H1 (cell line): ENCODE measurements at regions not wholly inside any gene's neighbourhood (a gene's known extent, or its start where the extent isn't known, plus 50 kb on each side); places are given as distances from the start of the nearest gene placed in this dataset.

ENCODE experiments used
- CTCF ChIA-PET: fragments of 300-600 bp; sonication (Branson Sonifier 250); formaldehyde crosslinking; loops from one replicate; lab custom pipeline; 2021; ENCODE audit not compliant: partially characterized antibody; lab: Charles Lee
- POLR2A ChIA-PET: fragments of 300-600 bp; sonication (Branson Sonifier 250); formaldehyde crosslinking; loops from one replicate; lab custom pipeline; 2021; ENCODE audit warnings: inconsistent platforms; ENCODE audit not compliant: partially characterized antibody; lab: Charles Lee
- DNase-seq, 2 experiments: peaks; one replicate each; pipeline versions ENCODE4 v3.0.0 to v3.0.0-alpha.2; 2010 to 2022; ENCODE audit warnings: low spot score in 2 of 2, low read depth in 1 of 2, mixed read lengths in 1 of 2
- FAIRE-seq: peaks from 2 replicates; lab custom pipeline; 2011; peaks lifted over from hg19 to GRCh38; lab: Jason Lieb, UNC
- H2AFZ ChIP-seq: 2 replicates; pipeline ENCODE4 v1.8.1; 2012; ENCODE audit warnings: low read length, inconsistent platforms
- H2AK5ac ChIP-seq: 2 replicates; pipeline ENCODE4 v1.6.1; 2013; ENCODE audit warnings: low read depth, low read length
- H2BK120ac ChIP-seq: replicated peaks from 2 replicates; pipeline ENCODE3; 2013; ENCODE audit warnings: low read depth, low read length, inconsistent platforms
- H2BK12ac ChIP-seq: 2 replicates; pipeline ENCODE4 v1.6.1; 2013; ENCODE audit warnings: low read depth, low read length
- H2BK15ac ChIP-seq: 2 replicates; pipeline ENCODE4 v1.6.1; 2013; ENCODE audit warnings: low read length
- H2BK20ac ChIP-seq: 2 replicates; pipeline ENCODE4 v1.6.1; 2013; ENCODE audit warnings: low read length
- H2BK5ac ChIP-seq: 2 replicates; pipeline ENCODE4 v1.6.1; 2013; ENCODE audit warnings: low read depth, low read length
- H3K14ac ChIP-seq: 2 replicates; pipeline ENCODE4 v1.6.1; 2013; ENCODE audit warnings: inconsistent platforms; ENCODE audit not compliant: insufficient read length
- H3K18ac ChIP-seq: 2 replicates; pipeline ENCODE4 v1.6.1; 2013; ENCODE audit warnings: low read length; ENCODE audit errors: extremely low read depth
- H3K23ac ChIP-seq: 2 replicates; pipeline ENCODE4 v1.6.1; 2013; ENCODE audit warnings: inconsistent platforms; ENCODE audit not compliant: insufficient read length
- H3K23me2 ChIP-seq: 2 replicates; pipeline ENCODE4 v1.6.1; 2013; ENCODE audit warnings: low read depth, low read length
- H3K27ac ChIP-seq: 2 replicates; pipeline ENCODE4 v1.6.1; 2011; ENCODE audit warnings: low read depth, low read length, inconsistent platforms
- H3K27me3 ChIP-seq, 4 experiments: replicated peaks in 1 of 4; 1 replicate in 1 of 4; 2 replicates in 3 of 4; pipeline versions ENCODE4 v1.6.1 to v1.8.1; 2011 to 2013; ENCODE audit warnings: low read length in 3 of 4, mild to moderate bottlenecking in 3 of 4, inconsistent platforms in 2 of 4, mixed read lengths in 2 of 4, moderate library complexity in 1 of 4; ENCODE audit not compliant: control insufficient read depth in 3 of 4, insufficient read depth in 3 of 4; ENCODE audit errors: extremely low read depth in 1 of 4
- H3K36me3 ChIP-seq, 4 experiments: 2 replicates each; pipeline versions ENCODE4 v1.6.1 to v1.8.1; 2011 to 2013; ENCODE audit warnings: mild to moderate bottlenecking in 4 of 4, low read length in 3 of 4, moderate library complexity in 2 of 4, control low read depth in 1 of 4, inconsistent platforms in 1 of 4; ENCODE audit not compliant: insufficient read depth in 4 of 4, control insufficient read depth in 2 of 4
- H3K4ac ChIP-seq: replicated peaks from 2 replicates; pipeline ENCODE3; 2013; ENCODE audit warnings: low read length, low read depth, mixed read lengths, inconsistent platforms; ENCODE audit not compliant: insufficient read length
- H3K4me1 ChIP-seq, 4 experiments: replicated peaks in 1 of 4; 1 replicate in 1 of 4; 2 replicates in 3 of 4; pipeline versions ENCODE4 v1.6.1 to v1.8.1; 2011 to 2013; ENCODE audit warnings: low read length in 3 of 4, inconsistent platforms in 2 of 4, mixed read lengths in 1 of 4; ENCODE audit not compliant: insufficient read depth in 4 of 4, control insufficient read depth in 3 of 4
- H3K4me2 ChIP-seq, 2 experiments: 2 replicates each; pipeline versions ENCODE4 v1.6.1 to v1.8.1; 2011 to 2013; ENCODE audit warnings: low read depth in 2 of 2, low read length in 2 of 2, control low read depth in 1 of 2, inconsistent platforms in 1 of 2, mild to moderate bottlenecking in 1 of 2; ENCODE audit not compliant: insufficient read depth in 1 of 2
- H3K4me3 ChIP-seq, 4 experiments: fragments of 200-600, 300-600 bp in 1 of 4; sonication (generic), shearing (Covaris generic), sonication (Bioruptor Twin) in 1 of 4; 2 replicates each; pipeline versions ENCODE4 v1.5.1 to v1.8.1; 2011 to 2016; ENCODE audit warnings: low read length in 4 of 4, low read depth in 3 of 4, control low read depth in 2 of 4, inconsistent platforms in 2 of 4, mild to moderate bottlenecking in 2 of 4, mixed read lengths in 1 of 4, moderate library complexity in 1 of 4; ENCODE audit not compliant: insufficient read depth in 2 of 4; ENCODE audit errors: extremely low read depth in 1 of 4
- H3K56ac ChIP-seq: replicated peaks from 2 replicates; pipeline ENCODE3; 2013; ENCODE audit warnings: low read depth, mild to moderate bottlenecking, mixed read lengths, low read length, inconsistent platforms; ENCODE audit not compliant: insufficient read length
- H3K79me1 ChIP-seq: 2 replicates; pipeline ENCODE4 v1.6.1; 2013; ENCODE audit warnings: low read depth, low read length, control low read depth
- H3K79me2 ChIP-seq, 2 experiments: 2 replicates each; pipeline versions ENCODE4 v1.6.1 to v1.8.1; 2012 to 2013; ENCODE audit warnings: low read length in 2 of 2, mild to moderate bottlenecking in 2 of 2, inconsistent platforms in 1 of 2; ENCODE audit not compliant: insufficient read depth in 2 of 2, control insufficient read depth in 1 of 2
- H3K9ac ChIP-seq, 4 experiments: replicated peaks in 1 of 4; 1 replicate in 1 of 4; 2 replicates in 3 of 4; pipeline versions ENCODE4 v1.6.1 to v1.8.1; 2011 to 2013; ENCODE audit warnings: low read depth in 3 of 4, low read length in 3 of 4, control low read depth in 2 of 4, mild to moderate bottlenecking in 2 of 4, moderate library complexity in 2 of 4, inconsistent platforms in 1 of 4; ENCODE audit errors: extremely low read depth in 1 of 4
- H3K9me3 ChIP-seq, 2 experiments: 2 replicates each; pipeline versions ENCODE4 v1.6.1 to v1.8.1; 2012 to 2013; ENCODE audit warnings: mild to moderate bottlenecking in 2 of 2, moderate library complexity in 2 of 2, control low read depth in 1 of 2, inconsistent platforms in 1 of 2, low read depth in 1 of 2, low read length in 1 of 2, mixed read lengths in 1 of 2; ENCODE audit not compliant: insufficient read depth in 2 of 2
- H4K20me1 ChIP-seq, 2 experiments: replicated peaks in 1 of 2; 2 replicates each; pipeline versions ENCODE3 to v1.8.1; 2011 to 2013; ENCODE audit warnings: inconsistent platforms in 2 of 2, low read length in 2 of 2, mild to moderate bottlenecking in 1 of 2; ENCODE audit not compliant: insufficient read depth in 2 of 2, control insufficient read depth in 1 of 2
- H4K5ac ChIP-seq: 2 replicates; pipeline ENCODE4 v1.6.1; 2013; ENCODE audit warnings: low read length, low read depth, mixed read lengths, inconsistent platforms; ENCODE audit not compliant: insufficient read length
- H4K8ac ChIP-seq: 2 replicates; pipeline ENCODE4 v1.8.0; 2013; ENCODE audit warnings: mild to moderate bottlenecking, moderate library complexity, low read length, inconsistent platforms; ENCODE audit not compliant: insufficient read depth; ENCODE audit errors: extremely low read depth
- H4K91ac ChIP-seq: replicated peaks from 2 replicates; pipeline ENCODE3; 2013; ENCODE audit warnings: low read length, mixed read lengths, inconsistent platforms; ENCODE audit not compliant: insufficient read length
- CBX5 ChIP-seq: fragments of 300-800, 300-1000 bp; sonication (generic); IDR thresholded peaks from 2 replicates; pipeline ENCODE4 v1.7.1; 2016; ENCODE audit warnings: antibody characterized with exemption, low read length, low read depth
- EZH2 ChIP-seq: fragments of 200-600 bp; sonication (generic); IDR thresholded peaks from 2 replicates; pipeline ENCODE4 v1.7.1; 2012; ENCODE audit warnings: low read depth, mild to moderate bottlenecking, moderate library complexity, low read length, inconsistent platforms; ENCODE audit not compliant: severe bottlenecking
- FOSL1 ChIP-seq: IDR thresholded peaks from 2 replicates; pipeline ENCODE4 v1.6.1; 2011; ENCODE audit warnings: mild to moderate bottlenecking, low read depth, low read length, moderate library complexity; ENCODE audit not compliant: insufficient read depth
- RAD21 ChIP-seq, 2 experiments: IDR thresholded peaks in 1 of 2; conservative IDR thresholded peaks in 1 of 2; 2 replicates each; pipeline ENCODE4 v1.6.1; 2011; ENCODE audit warnings: low read depth in 2 of 2, low read length in 2 of 2, improper control_type of control experiment in 1 of 2, inconsistent platforms in 1 of 2, mild to moderate bottlenecking in 1 of 2, moderate library complexity in 1 of 2
- RNF2 ChIP-seq: fragments of 200-900, 300-1000 bp; sonication (generic); IDR thresholded peaks from 2 replicates; pipeline ENCODE4 v1.7.1; 2016; ENCODE audit warnings: borderline replicate concordance, low read depth, mild to moderate bottlenecking, antibody characterized with exemption, low read length; ENCODE audit not compliant: poor library complexity, severe bottlenecking; ENCODE audit errors: missing control alignments
- SP1 ChIP-seq: IDR thresholded peaks from 2 replicates; pipeline ENCODE4 v1.6.1; 2011; ENCODE audit warnings: low read depth, low read length
- WGBS, 2 experiments: shearing (Covaris generic) in 1 of 2; methylation state at CpG; one replicate each; pipeline versions ENCODE4 v1.1.6 to v1.1.7; 2013 to 2015; ENCODE audit warnings: low lambda C conversion rate in 2 of 2, mixed read lengths in 2 of 2, inconsistent platforms in 1 of 2, low coverage in 1 of 2, missing lambda C conversion rate in 1 of 2; ENCODE audit not compliant: insufficient replicate concordance in 2 of 2, insufficient coverage in 1 of 2, insufficient read length in 1 of 2; ENCODE audit errors: extremely low coverage in 1 of 2, missing lambda C conversion rate in 1 of 2; 5-methylcytosine and 5-hydroxymethylcytosine counted together
- TF ChIP-seq, protein P1 (sequence below), 3 experiments: IDR thresholded peaks; 1 replicate in 2 of 3; 2 replicates in 1 of 3; pipeline versions ENCODE4 v1.5.1 to v1.6.1; 2011; ENCODE audit warnings: low read length in 3 of 3, mild to moderate bottlenecking in 3 of 3, inconsistent platforms in 2 of 3, low read depth in 1 of 3, moderate library complexity in 1 of 3; ENCODE audit not compliant: insufficient read depth in 1 of 3; ENCODE audit errors: control extremely low read depth in 1 of 3

DNA sequence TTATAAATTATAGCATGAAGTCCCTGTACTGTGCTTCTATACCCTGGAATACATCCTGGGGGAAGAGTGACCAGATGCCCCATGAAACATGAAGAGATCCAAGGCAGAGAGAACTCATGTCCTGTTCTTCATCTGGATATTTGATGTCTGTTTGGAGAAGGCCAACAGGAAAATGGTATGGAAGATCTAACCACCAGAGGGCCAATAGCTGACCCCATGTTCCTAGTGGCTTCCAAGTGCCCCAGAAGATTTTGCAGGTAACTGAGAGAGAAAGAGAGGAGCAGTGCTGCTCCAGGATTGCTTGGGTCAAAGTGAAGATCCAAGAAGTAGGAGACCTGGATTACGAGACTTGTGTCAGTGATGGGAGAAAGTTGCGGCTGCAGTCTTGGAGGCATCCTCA lies 90.2 kb upstream of the TSPAN5 start:
- Histone ChIP-seq H3K4me1 (peaks cover 0 to 6% (median 3%) of the 10 kb centered on the region in 4 experiments; a peak in 4 of 7 replicates), H4K91ac (no peak overlapping the region), H3K79me1 (no peaks in the 10 kb centered on the region), H3K27me3 (no peaks in the 10 kb centered on the region), H2BK15ac (no peak overlapping the region), H3K9ac (no peak overlapping the region), H2AFZ (no peak overlapping the region), H4K8ac (no peak overlapping the region), H2BK20ac (no peak overlapping the region; the same call in 1 of the 2 replicates), H3K4me3 (no peak overlapping the region), H2BK5ac (no peak overlapping the region), H3K56ac (no peak overlapping the region), H2BK12ac (0 out of 2 replicates have a peak overlapping the region, but pooled peaks have one; percentile 42), H3K23me2 (no peaks in the 10 kb centered on the region), H2BK120ac (no peak overlapping the region), H4K5ac (no peak overlapping the region), H3K27ac (no peak overlapping the region), H3K14ac (no peak overlapping the region), H3K4me2 (no peak overlapping the region), H3K79me2 (no peaks in the 10 kb centered on the region), H2AK5ac (no peak overlapping the region), H3K36me3 (no peaks in the 10 kb centered on the region), H4K20me1 (no peaks in the 10 kb centered on the region), H3K23ac (no peak overlapping the region), H3K18ac (no peak overlapping the region), H3K9me3 (no peaks in the 10 kb centered on the region), H3K4ac (no peak overlapping the region)
- ChIA-PET POLR2A (no interaction called here), CTCF (interaction anchor here (0.9 to 1.6 kb wide), 2 partner anchors 73 to 279 kb away, joined by 3 read pairs; no protein-coding TSS in a partner anchor)
- FAIRE-seq (no peak), DNase-seq (no peak)
- TF ChIP-seq EZH2 = no peak
- no peak for TF ChIP-seq RNF2
- TF ChIP-seq FOSL1 = no peak
- no peak for TF ChIP-seq SP1
- TF ChIP-seq RAD21 (IDR thresholded peaks at IDR 0.05 in 1 of 2, conservative IDR thresholded peaks at IDR 0.05 in 1 of 2; ENCODE audit: low read depth in 2 of 2, low read length in 2 of 2) = peak in 1 of 2 experiments; percentile 12; a peak in 1 of 4 replicates
- TF ChIP-seq CBX5 = no peak
- TF ChIP-seq, protein P1, sequence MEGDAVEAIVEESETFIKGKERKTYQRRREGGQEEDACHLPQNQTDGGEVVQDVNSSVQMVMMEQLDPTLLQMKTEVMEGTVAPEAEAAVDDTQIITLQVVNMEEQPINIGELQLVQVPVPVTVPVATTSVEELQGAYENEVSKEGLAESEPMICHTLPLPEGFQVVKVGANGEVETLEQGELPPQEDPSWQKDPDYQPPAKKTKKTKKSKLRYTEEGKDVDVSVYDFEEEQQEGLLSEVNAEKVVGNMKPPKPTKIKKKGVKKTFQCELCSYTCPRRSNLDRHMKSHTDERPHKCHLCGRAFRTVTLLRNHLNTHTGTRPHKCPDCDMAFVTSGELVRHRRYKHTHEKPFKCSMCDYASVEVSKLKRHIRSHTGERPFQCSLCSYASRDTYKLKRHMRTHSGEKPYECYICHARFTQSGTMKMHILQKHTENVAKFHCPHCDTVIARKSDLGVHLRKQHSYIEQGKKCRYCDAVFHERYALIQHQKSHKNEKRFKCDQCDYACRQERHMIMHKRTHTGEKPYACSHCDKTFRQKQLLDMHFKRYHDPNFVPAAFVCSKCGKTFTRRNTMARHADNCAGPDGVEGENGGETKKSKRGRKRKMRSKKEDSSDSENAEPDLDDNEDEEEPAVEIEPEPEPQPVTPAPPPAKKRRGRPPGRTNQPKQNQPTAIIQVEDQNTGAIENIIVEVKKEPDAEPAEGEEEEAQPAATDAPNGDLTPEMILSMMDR (IDR thresholded peaks at IDR 0.05; ENCODE audit: control extremely low read depth in 1 of 3, insufficient read depth in 1 of 3, low read depth in 1 of 3, low read length in 3 of 3) = peak in 1 of 3 experiments; percentile 1; a peak in 1 of 4 replicates
- 93% methylated on average over 2 of the region's 2 CpGs; no CpG with 5 or more reads in 1 of the 2 experiments for WGBS, 2 experiments
